ENCODE measurements at regions not wholly inside any gene's neighbourhood (a gene's known extent, or its start where the extent isn't known, plus 50 kb on each side); places are given as distances from the start of the nearest gene placed in this dataset.

GRCh38 chr6:140576004-140576555 is 1201.6 kb upstream of the CITED2 start:
- Histone ChIP-seq H3K27me3 (no peaks in the 10 kb centered on the region), H3K27ac (no peak overlapping the region), H3K4me1 (no peaks in the 10 kb centered on the region), H3K36me3 (no peaks in the 10 kb centered on the region), H3K4me3 (no peak overlapping the region), H3K9me3 (no peaks in the 10 kb centered on the region)
- DNase-seq, result no peak
- no peak for TF ChIP-seq POLR2A (IDR thresholded peaks at IDR 0.05)
- no peak for TF ChIP-seq CTCF (IDR thresholded peaks at IDR 0.05)

GRCh38 chr6:140572867-140573266 is 1198.4 kb upstream of the CITED2 start:
- Histone ChIP-seq H3K9me3 (no peaks in the 10 kb centered on the region), H3K4me3 (no peak overlapping the region), H3K27ac (no peak overlapping the region), H3K36me3 (no peaks in the 10 kb centered on the region), H3K4me1 (no peaks in the 10 kb centered on the region), H3K27me3 (no peaks in the 10 kb centered on the region)
- no peak for DNase-seq
- TF ChIP-seq CTCF (IDR thresholded peaks at IDR 0.05) (no peak), POLR2A (IDR thresholded peaks at IDR 0.05) (no peak)

DNA sequence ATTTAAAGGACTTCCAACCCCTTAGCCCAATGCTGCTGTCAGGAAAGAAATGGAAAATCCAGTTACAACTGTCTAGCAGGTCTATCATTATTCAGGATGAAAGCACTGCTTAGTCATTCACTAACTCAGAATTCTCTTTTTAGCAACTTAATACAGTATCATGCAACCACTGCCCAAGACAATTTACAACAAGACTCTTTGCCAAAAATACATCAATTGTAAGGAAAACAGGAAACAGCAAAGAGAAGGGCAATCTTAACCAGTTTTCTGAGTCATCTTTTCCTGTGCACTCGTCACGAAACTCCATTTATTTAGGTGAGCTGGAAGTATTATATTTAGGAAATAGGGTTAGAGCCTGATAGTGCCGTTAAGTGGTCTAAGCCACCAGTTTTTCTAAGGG is 1197.7 kb upstream of the CITED2 start:
- Histone ChIP-seq H3K4me3 (no peak overlapping the region), H3K4me1 (no peaks in the 10 kb centered on the region), H3K9me3 (no peaks in the 10 kb centered on the region), H3K36me3 (no peaks in the 10 kb centered on the region), H3K27me3 (no peaks in the 10 kb centered on the region), H3K27ac (no peak overlapping the region)
- no peak for DNase-seq
- TF ChIP-seq POLR2A (IDR thresholded peaks at IDR 0.05), result no peak
- TF ChIP-seq CTCF (IDR thresholded peaks at IDR 0.05), result no peak

DNA sequence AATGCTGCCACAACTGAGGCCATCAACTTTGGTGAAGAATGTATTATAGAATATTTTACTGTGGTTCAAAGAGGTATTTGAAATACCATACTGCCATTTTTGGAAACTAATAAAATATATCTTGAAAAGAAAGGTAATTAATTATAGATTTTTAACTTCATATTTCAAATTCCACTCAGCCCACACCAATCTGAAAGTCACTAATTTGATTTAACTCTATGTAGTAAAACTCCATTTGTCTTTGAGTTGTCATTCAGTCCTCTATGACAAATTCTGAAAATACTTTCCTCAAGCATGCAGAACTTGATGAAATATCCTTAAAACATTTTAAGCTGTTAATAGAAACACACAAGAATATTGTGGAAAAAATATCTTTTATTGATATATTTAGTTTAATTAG is 1196.7 kb upstream of the CITED2 start:
- H3K4me3 ChIP-seq, result no peak overlapping the region
- H3K4me1 ChIP-seq, result no peaks in the 10 kb centered on the region
- H3K36me3 ChIP-seq, result no peaks in the 10 kb centered on the region
- DNase-seq, result no peak
- TF ChIP-seq CTCF (IDR thresholded peaks at IDR 0.05), result no peak
- no peak for TF ChIP-seq POLR2A (IDR thresholded peaks at IDR 0.05)
- H3K27ac ChIP-seq, result no peak overlapping the region
- no peaks in the 10 kb centered on the region for H3K9me3 ChIP-seq
- no peaks in the 10 kb centered on the region for H3K27me3 ChIP-seq

- Histone ChIP-seq H3K4me1 (no peaks in the 10 kb centered on the region), H3K36me3 (no peaks in the 10 kb centered on the region), H3K4me3 (no peak overlapping the region), H3K9me3 (no peaks in the 10 kb centered on the region), H3K27ac (no peak overlapping the region), H3K27me3 (no peaks in the 10 kb centered on the region)
- no peak for DNase-seq
- no peak for TF ChIP-seq CTCF (IDR thresholded peaks at IDR 0.05)
- no peak for TF ChIP-seq POLR2A (IDR thresholded peaks at IDR 0.05)
Observed at GRCh38 chr6:140567466-140567865, 1193.0 kb upstream of the CITED2 start.

DNA sequence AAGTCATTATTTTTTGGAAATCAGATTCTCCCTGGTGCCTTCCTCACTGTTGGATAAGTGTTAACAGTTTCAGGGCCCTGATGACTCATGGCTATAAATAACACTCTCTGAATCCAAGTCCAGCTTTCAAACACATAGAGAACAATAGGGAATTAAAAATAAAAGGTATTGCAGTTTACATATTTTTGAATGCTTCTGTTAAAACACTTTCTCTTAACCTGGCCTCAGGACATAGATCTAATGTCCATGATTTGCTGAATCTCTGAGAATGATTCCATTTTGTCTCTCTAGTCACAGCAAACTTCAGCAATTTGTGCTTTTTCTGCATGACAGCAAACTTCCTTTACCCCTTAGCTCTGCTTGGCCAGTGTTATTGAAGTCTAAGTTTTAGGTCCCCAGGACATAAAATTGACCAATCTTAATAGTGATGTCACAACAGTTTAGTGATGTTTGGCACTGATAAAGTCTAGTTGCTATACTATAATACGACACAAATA is 1192.4 kb upstream of the CITED2 start:
- Histone ChIP-seq H3K9me3 (no peaks in the 10 kb centered on the region), H3K36me3 (no peaks in the 10 kb centered on the region), H3K27me3 (no peaks in the 10 kb centered on the region), H3K4me1 (no peaks in the 10 kb centered on the region), H3K27ac (no peak overlapping the region), H3K4me3 (no peak overlapping the region)
- TF ChIP-seq POLR2A (IDR thresholded peaks at IDR 0.05) (no peak), CTCF (IDR thresholded peaks at IDR 0.05) (no peak)
- no peak for DNase-seq

Data from Peyer's patch (tissue), 4 donors.